SK-N-SH treated with all-trans-retinoic acid at 6 μM for 48 hours (cell line): ENCODE measurements at regions not wholly inside any gene's neighbourhood (a gene's known extent, or its start where the extent isn't known, plus 50 kb on each side); places are given as distances from the start of the nearest gene placed in this dataset.

Experiments
- ARNTL ChIP-seq: fragments of 450-650 bp; formaldehyde crosslinking; IDR thresholded peaks from 2 replicates; pipeline ENCODE4 v1.5.0; 2020; ENCODE audit warnings: low read depth, mild to moderate bottlenecking, moderate library complexity, borderline replicate concordance
- CREB5 ChIP-seq: fragments of 250-450 bp; sonication (Bioruptor Pico); IDR thresholded peaks from 2 replicates; pipeline ENCODE4 v1.5.1; 2020; ENCODE audit warnings: low read depth, mild to moderate bottlenecking, moderate library complexity
- CSRNP3 ChIP-seq: fragments of 250-450 bp; sonication (Bioruptor Pico); IDR thresholded peaks from 2 replicates; pipeline ENCODE4 v1.5.1; 2021; ENCODE audit warnings: mild to moderate bottlenecking, moderate library complexity
- ESRRG ChIP-seq: fragments of 250-450 bp; sonication (Bioruptor Pico); IDR thresholded peaks from 2 replicates; pipeline ENCODE4 v1.6.1; 2021; ENCODE audit warnings: mild to moderate bottlenecking
- OSR1 ChIP-seq: fragments of 250-450 bp; sonication (Bioruptor Pico); IDR thresholded peaks from 2 replicates; pipeline ENCODE4 v1.8.0; 2022; ENCODE audit warnings: moderate library complexity, mild to moderate bottlenecking, inconsistent platforms
- PATZ1 ChIP-seq: fragments of 250-450 bp; sonication (Bioruptor Pico); IDR thresholded peaks from 2 replicates; pipeline ENCODE4 v1.8.0; 2020; ENCODE audit warnings: mild to moderate bottlenecking, moderate library complexity, borderline replicate concordance
- POU6F1 ChIP-seq: fragments of 250-450 bp; sonication (Bioruptor Pico); IDR thresholded peaks from 2 replicates; pipeline ENCODE4 v1.8.0; 2021; ENCODE audit warnings: low read depth, mild to moderate bottlenecking, moderate library complexity, borderline replicate concordance
- PPARA ChIP-seq: fragments of 250-450 bp; sonication (Bioruptor Pico); IDR thresholded peaks from 2 replicates; pipeline ENCODE4 v1.5.0; 2020; ENCODE audit warnings: mild to moderate bottlenecking, borderline replicate concordance
- ZC3H10 ChIP-seq: fragments of 250-450 bp; sonication (Bioruptor Pico); IDR thresholded peaks from 2 replicates; pipeline ENCODE4 v1.5.1; 2021; ENCODE audit warnings: mild to moderate bottlenecking, moderate library complexity
- ZFP3 ChIP-seq: fragments of 250-450 bp; sonication (Bioruptor Pico); IDR thresholded peaks from 2 replicates; pipeline ENCODE4 v1.5.0; 2020; ENCODE audit warnings: mild to moderate bottlenecking, moderate library complexity
- ZFP30 ChIP-seq: fragments of 450-650 bp; formaldehyde crosslinking; IDR thresholded peaks from 2 replicates; pipeline ENCODE4 v1.5.0; 2022; ENCODE audit warnings: mild to moderate bottlenecking, moderate library complexity
- ZNF565 ChIP-seq: fragments of 450-650 bp; formaldehyde crosslinking; conservative IDR thresholded peaks from 2 replicates; pipeline ENCODE4 v1.5.0; 2020; ENCODE audit warnings: low read depth, mild to moderate bottlenecking, moderate library complexity
- ZNF70 ChIP-seq: fragments of 450-650 bp; formaldehyde crosslinking; IDR thresholded peaks from 2 replicates; pipeline ENCODE4 v1.5.0; 2020; ENCODE audit warnings: mild to moderate bottlenecking, moderate library complexity

GRCh38 chr4:180855184-180855583, 1388.0 kb upstream of the TENM3 start:
- no peak for TF ChIP-seq ZNF70
- TF ChIP-seq ZFP30 (CRISPR knock-in tag) = no peak
- no peak for TF ChIP-seq ZNF565
- no peak for TF ChIP-seq PPARA (CRISPR knock-in tag)
- no peak for TF ChIP-seq ZC3H10 (CRISPR knock-in tag)
- no peak for TF ChIP-seq CSRNP3 (CRISPR knock-in tag)
- no peak for TF ChIP-seq ESRRG
- no peak for TF ChIP-seq POU6F1
- TF ChIP-seq CREB5 (CRISPR knock-in tag) = no peak
- TF ChIP-seq ARNTL (CRISPR knock-in tag) = no peak
- TF ChIP-seq OSR1 = no peak
- no peak for TF ChIP-seq PATZ1 (CRISPR knock-in tag)
- TF ChIP-seq ZFP3 (CRISPR knock-in tag) = no peak
